ENCODE measurements at regions not wholly inside any gene's neighbourhood (a gene's known extent, or its start where the extent isn't known, plus 50 kb on each side); places are given as distances from the start of the nearest gene placed in this dataset.

- no peak overlapping the region for H3K27ac Mint-ChIP-seq
- ChIA-PET CTCF (no interaction called here), POLR2A (no interaction called here)
- ATAC-seq (ENCODE audit: low read depth): no peak
- intact Hi-C loops (cut with micrococcal nuclease): no loop called here
- peaks cover 4% of the 10 kb centered on the region for H3K9me3 Mint-ChIP-seq
- DNase-seq: no peak
- no peak for TF ChIP-seq CTCF (IDR thresholded peaks at IDR 0.05)
- no peak overlapping the region for H3K4me3 Mint-ChIP-seq
- no peaks in the 10 kb centered on the region for H3K4me1 Mint-ChIP-seq
- peaks cover 12% of the 10 kb centered on the region for H3K27me3 Mint-ChIP-seq
- H3K36me3 Mint-ChIP-seq (ENCODE audit: low read depth): no peaks in the 10 kb centered on the region
These were observed 70.0 kb downstream of the MZT1 start for GRCh38 chr13:72657379-72657778.

GRCh38 chr13:72656357-72656756 is 71.1 kb downstream of the MZT1 start:
- peaks cover 4% of the 10 kb centered on the region for H3K9me3 Mint-ChIP-seq

GRCh38 chr13:72653506-72653905 is 73.9 kb downstream of the MZT1 start:
- H3K36me3 Mint-ChIP-seq (ENCODE audit: low read depth): no peaks in the 10 kb centered on the region
- no peak for TF ChIP-seq CTCF (IDR thresholded peaks at IDR 0.05)
- intact Hi-C loops (cut with micrococcal nuclease): no loop called here

More at GRCh38 chr13:72656357-72656756, 71.1 kb downstream of the MZT1 start:
- Mint-ChIP-seq H3K27ac (no peak overlapping the region), H3K4me1 (no peaks in the 10 kb centered on the region), H3K4me3 (no peak overlapping the region), H3K36me3 (ENCODE audit: low read depth) (no peaks in the 10 kb centered on the region), H3K27me3 (peaks cover 14% of the 10 kb centered on the region)
- TF ChIP-seq CTCF (IDR thresholded peaks at IDR 0.05): no peak
- DNase-seq (no peak), ATAC-seq (ENCODE audit: low read depth) (no peak)
- intact Hi-C loops (cut with micrococcal nuclease): no loop called here
- POLR2A ChIA-PET: no interaction called here
- CTCF ChIA-PET: no interaction called here

GRCh38 chr13:72652681-72653080 is 74.7 kb downstream of the MZT1 start:
- no peak overlapping the region for H3K4me3 Mint-ChIP-seq
- H3K4me1 Mint-ChIP-seq: no peaks in the 10 kb centered on the region
- no peak overlapping the region for H3K27ac Mint-ChIP-seq
- POLR2A ChIA-PET: interaction anchor here (0.7 kb wide), 1 partner anchor 11 kb away, joined by 3 read pairs; no protein-coding TSS in a partner anchor
- intact Hi-C loops (cut with micrococcal nuclease): no loop called here
- no peaks in the 10 kb centered on the region for H3K36me3 Mint-ChIP-seq (ENCODE audit: low read depth)
- DNase-seq (no peak), ATAC-seq (ENCODE audit: low read depth) (no peak)
- CTCF ChIA-PET: no interaction called here
- H3K27me3 Mint-ChIP-seq: peaks cover 5% of the 10 kb centered on the region
- no peak for TF ChIP-seq CTCF (IDR thresholded peaks at IDR 0.05)
- H3K9me3 Mint-ChIP-seq: peaks cover 3% of the 10 kb centered on the region

More at GRCh38 chr13:72653506-72653905, 73.9 kb downstream of the MZT1 start:
- H3K9me3 Mint-ChIP-seq: peaks cover 4% of the 10 kb centered on the region
- H3K27me3 Mint-ChIP-seq: peaks cover 12% of the 10 kb centered on the region
- CTCF ChIA-PET: no interaction called here
- H3K4me1 Mint-ChIP-seq: no peaks in the 10 kb centered on the region
- H3K4me3 Mint-ChIP-seq: no peak overlapping the region
- H3K27ac Mint-ChIP-seq: no peak overlapping the region
- POLR2A ChIA-PET: no interaction called here
- DNase-seq (no peak), ATAC-seq (ENCODE audit: low read depth) (no peak)

- ChIA-PET POLR2A (no interaction called here), CTCF (no interaction called here)
- intact Hi-C loops (cut with micrococcal nuclease): no loop called here
- Mint-ChIP-seq H3K4me3 (no peak overlapping the region), H3K27ac (no peak overlapping the region), H3K27me3 (peaks cover 5% of the 10 kb centered on the region), H3K9me3 (peaks cover 1% of the 10 kb centered on the region), H3K4me1 (no peaks in the 10 kb centered on the region), H3K36me3 (ENCODE audit: low read depth) (no peaks in the 10 kb centered on the region)
- no peak for DNase-seq
- no peak for ATAC-seq (ENCODE audit: low read depth)
- TF ChIP-seq CTCF (IDR thresholded peaks at IDR 0.05): no peak
These were observed 76.3 kb downstream of the MZT1 start for GRCh38 chr13:72651144-72651543.

Measured in activated B cell treated with CpG ODN at 0.5 μM for 24 hours (primary cell).